NCI-H1694 treated with DMSO at 0.1 percent for 48 hours (cell line): ENCODE measurements at regions not wholly inside any gene's neighbourhood (a gene's known extent, or its start where the extent isn't known, plus 50 kb on each side); places are given as distances from the start of the nearest gene placed in this dataset.

Source experiments
- DNase-seq: peaks from one replicate; lab custom pipeline; 2025; lab: John Stamatoyannopoulos, UW

DNA sequence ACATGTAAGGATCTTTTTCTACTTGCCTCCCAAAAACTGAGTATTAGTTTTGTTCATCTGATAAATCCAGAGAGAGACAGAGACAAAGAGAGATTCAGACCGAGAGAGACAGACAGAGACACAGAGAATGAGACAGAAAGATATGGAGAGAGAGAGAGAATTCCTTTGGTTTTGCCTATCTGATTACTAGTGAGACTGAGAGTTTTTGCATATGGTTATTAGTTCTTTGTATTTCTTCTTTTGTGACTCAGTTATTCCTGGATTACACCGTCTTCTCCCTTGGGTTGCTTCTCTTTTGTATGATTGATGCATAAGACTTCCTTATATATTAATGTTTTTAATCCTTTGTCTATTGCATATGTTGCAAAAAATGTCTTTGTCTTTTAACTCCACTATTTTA is 91.2 kb upstream of the SPATA31C2 start:
- no peak for DNase-seq

DNA sequence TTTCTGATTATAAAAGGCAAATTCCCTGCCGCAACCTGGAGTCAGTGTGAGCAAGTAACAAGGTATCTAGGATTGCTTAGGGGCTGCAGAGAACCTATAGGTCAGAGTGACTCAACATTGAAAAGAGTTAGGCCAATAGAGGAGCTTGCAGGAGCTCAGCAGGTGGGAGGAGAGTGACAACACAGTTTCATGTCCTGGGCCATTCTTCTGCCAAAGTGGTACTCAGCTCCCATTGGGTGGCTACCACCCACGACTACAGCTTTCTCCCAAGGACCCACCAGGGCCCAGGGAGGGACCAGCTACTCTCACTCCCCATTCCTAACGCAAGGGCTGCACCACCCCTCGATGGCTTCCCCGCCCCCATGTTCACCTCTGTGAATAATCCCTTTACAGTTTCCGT is 86.7 kb upstream of the SPATA31C2 start:
- DNase-seq = no peak

- no peak for DNase-seq
Measured at GRCh38 chr9:88221105-88221504, 82.8 kb upstream of the SPATA31C2 start.

- DNase-seq = no peak
Measured at GRCh38 chr9:88220652-88221051, 82.4 kb upstream of the SPATA31C2 start.

GRCh38 chr9:88219601-88220000 is 81.3 kb upstream of the SPATA31C2 start:
- DNase-seq = no peak

DNA sequence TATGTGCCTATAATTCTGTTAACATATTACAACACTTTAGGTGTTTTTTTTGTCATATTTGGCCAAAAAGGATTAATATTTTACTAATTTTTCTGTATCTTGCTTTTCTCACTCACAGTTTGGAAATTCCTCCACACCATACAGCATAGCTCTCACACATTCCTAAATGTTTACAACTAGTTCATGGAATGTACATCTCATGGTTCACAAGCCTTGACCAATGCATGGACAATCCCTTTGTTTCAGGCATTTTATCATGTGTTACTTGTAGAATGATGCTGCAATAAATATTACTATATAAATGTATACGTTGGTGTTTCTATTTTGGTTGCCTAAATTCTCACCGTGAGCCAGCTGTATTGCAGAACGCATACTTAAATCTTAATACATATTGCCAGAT is 80.5 kb upstream of the SPATA31C2 start:
- no peak for DNase-seq

- no peak for DNase-seq
Measured at GRCh38 chr9:88216126-88216995, 78.1 kb upstream of the SPATA31C2 start.

- DNase-seq = no peak
Measured at GRCh38 chr9:88215196-88216125, 77.2 kb upstream of the SPATA31C2 start.

- no peak for DNase-seq
Measured at GRCh38 chr9:88202321-88202720, 64.0 kb upstream of the SPATA31C2 start.

DNA sequence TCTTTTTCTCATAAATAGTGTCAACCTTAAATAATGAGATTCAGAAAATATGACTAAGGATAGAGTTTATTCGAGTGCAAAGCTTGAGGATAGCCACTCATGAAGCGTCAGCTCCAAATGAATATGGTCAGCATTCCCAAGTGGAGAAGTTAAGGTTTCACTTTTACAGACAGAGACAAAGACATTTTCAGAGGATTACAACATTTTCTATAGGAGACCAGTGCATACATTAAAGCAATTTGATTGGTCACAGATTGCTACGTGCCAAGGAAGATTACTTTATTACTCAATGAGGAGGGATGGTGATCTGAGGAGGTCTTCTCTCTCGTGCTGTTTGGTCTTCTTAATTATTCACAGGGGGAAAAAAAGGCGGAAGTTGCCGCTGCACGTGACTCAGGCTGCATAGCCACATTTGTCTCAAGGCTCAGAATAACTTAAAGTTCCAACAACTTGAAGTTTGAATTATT is 60.1 kb upstream of the SPATA31C2 start:
- DNase-seq = no peak

- DNase-seq = no peak
Measured at GRCh38 chr9:88197781-88198340, 59.6 kb upstream of the SPATA31C2 start.

GRCh38 chr9:88197016-88197415 is 58.7 kb upstream of the SPATA31C2 start:
- DNase-seq = no peak

- no peak for DNase-seq
Measured at GRCh38 chr9:88196142-88196790, 58.0 kb upstream of the SPATA31C2 start.

DNA sequence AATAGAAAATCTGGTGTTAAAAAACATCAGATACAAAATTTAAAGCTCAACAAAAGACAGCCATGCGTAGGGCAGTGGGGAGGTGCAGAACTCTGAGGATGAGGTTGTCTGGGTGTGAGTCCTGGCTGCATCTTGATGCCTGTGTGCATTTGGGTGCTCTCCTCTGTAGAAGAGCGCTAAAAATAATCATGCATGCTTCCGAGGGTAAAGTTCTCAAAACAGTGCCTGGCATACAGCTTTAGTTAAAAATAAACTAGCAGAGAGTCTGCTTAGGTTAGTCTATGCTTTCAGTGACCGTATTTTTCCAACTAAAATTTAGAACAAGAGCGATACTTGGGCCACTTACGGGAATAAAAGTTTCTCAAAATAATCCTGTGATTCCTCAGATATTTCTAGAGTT is 55.5 kb upstream of the SPATA31C2 start:
- DNase-seq = no peak

DNA sequence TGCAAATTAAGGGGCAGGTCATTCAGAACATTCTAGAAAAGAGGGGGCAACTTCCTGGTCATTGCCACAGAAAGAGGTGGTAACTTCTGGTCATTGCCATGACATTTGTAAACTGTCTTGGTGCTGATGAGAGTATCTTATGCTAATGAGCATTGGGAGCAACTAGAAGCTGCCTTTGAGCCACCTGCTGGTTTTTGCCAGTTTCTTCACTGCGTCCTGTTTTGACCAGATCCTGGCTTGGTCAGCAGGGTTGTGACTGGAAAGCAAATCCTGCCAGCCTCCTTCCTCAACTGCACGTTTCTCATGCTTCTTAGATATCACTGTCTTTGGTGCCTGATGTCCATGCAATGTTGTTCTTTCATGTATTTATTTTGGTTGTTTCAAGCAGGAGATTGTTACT is 53.2 kb upstream of the SPATA31C2 start:
- no peak for DNase-seq

- DNase-seq = no peak
Measured at GRCh38 chr9:88189371-88189770, 51.1 kb upstream of the SPATA31C2 start.
